ENCODE measurements at regions not wholly inside any gene's neighbourhood (a gene's known extent, or its start where the extent isn't known, plus 50 kb on each side); places are given as distances from the start of the nearest gene placed in this dataset.
"Not testable (repeated sequence)": the region's sequence is repeated elsewhere in the genome, so short reads cannot be mapped to it uniquely, and the experiment has no call there.

- DNase-seq: no peak
These were observed 352.5 kb upstream of the NUDT12 start for GRCh38 chr5:103915081-103915480.

- DNase-seq: no peak
These were observed 348.2 kb upstream of the NUDT12 start for GRCh38 chr5:103910786-103911185.

GRCh38 chr5:103910011-103910410, 347.4 kb upstream of the NUDT12 start:
- no peak for DNase-seq

GRCh38 chr5:103909391-103909790, 346.8 kb upstream of the NUDT12 start:
- DNase-seq: no peak

GRCh38 chr5:103908336-103909080, 345.9 kb upstream of the NUDT12 start:
- peak; percentile 45 for DNase-seq

DNA sequence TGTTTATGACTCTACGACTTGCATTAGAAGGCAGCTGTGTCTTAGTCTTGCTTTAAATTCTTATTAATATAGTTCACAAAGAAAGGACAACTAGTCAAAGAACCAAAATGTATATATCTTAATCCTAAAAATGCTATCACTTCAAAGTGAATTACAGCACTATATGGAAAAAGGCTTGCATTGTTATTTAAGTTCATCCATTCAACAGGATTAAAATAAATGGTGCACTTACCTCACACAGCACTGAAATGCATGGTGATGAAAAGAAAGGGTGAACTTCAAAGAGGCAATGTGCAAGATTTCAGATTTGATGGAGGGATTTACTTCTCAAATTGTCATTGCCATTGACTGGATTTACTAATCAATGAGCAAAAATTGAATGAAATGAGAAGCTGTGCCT, 344.4 kb upstream of the NUDT12 start:
- no peak for DNase-seq

GRCh38 chr5:103904651-103905050, 342.1 kb upstream of the NUDT12 start:
- DNase-seq: no peak

GRCh38 chr5:103902893-103903292, 340.3 kb upstream of the NUDT12 start:
- no peak for DNase-seq

DNA sequence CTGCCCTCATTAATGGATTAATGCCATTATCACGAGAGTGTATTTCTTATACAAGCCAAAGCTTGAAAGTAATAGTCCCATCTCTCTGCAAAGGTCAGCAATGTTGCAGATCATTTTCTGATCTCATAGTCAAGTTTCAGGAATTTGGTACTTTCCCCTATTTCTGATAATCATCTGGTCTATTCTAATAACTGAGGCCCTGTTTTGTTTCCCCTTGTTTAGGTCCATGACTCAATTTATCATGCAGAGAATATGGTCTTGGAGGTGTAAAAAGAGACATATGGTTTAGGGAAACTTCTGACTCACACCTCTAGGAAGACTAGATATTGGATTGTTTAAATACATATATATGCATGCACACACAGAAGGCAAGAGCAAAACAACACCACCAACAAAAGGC, 339.3 kb upstream of the NUDT12 start:
- DNase-seq: no peak

GRCh38 chr5:103896593-103896992, 334.0 kb upstream of the NUDT12 start:
- DNase-seq: no peak

- DNase-seq: no peak
These were observed 333.1 kb upstream of the NUDT12 start for GRCh38 chr5:103895738-103896137.

GRCh38 chr5:103894882-103895281, 332.3 kb upstream of the NUDT12 start:
- DNase-seq: no peak

DNA sequence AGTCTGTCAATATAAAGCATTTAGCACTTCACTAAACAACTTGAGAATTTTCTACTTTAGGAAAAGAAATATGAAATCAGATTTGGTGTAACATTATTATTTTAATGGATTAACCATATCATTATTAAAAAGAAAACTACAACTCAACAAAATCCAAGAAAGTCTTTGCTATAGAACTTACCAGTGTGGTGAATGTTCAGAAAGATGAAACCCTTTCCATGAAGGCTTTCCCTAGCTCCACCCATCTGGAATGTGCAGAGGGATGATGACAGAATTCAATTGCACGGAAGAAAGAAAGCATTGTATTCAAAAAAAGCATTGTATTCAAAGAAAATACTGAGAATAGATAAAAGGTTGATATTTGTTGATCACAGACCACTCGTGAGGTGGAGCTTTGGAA, 328.6 kb upstream of the NUDT12 start:
- no peak for DNase-seq

DNA sequence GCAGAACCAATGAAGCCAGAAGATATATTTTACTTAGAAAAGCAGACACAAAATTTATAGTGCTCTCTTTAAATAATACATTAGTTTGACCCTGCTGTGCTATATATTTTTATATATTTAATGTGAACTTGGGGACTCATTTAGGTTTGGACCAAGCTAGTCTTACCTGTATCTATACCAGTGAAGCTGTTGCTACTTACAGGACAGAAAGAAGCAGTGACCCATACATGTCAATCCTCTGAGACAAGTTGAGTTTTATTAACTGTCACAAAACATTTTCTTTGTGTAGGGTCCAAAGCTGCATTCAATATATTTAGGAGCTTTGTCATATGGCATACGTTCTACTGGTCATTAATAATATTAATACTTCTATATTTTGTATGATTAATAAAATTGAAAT, 327.7 kb upstream of the NUDT12 start:
- DNase-seq: no peak

GRCh38 chr5:103889500-103890209, 327.1 kb upstream of the NUDT12 start:
- DNase-seq: no peak

GRCh38 chr5:103886826-103887225, 324.2 kb upstream of the NUDT12 start:
- DNase-seq: no peak

GRCh38 chr5:103883143-103883542, 320.6 kb upstream of the NUDT12 start:
- DNase-seq: no peak

DNA sequence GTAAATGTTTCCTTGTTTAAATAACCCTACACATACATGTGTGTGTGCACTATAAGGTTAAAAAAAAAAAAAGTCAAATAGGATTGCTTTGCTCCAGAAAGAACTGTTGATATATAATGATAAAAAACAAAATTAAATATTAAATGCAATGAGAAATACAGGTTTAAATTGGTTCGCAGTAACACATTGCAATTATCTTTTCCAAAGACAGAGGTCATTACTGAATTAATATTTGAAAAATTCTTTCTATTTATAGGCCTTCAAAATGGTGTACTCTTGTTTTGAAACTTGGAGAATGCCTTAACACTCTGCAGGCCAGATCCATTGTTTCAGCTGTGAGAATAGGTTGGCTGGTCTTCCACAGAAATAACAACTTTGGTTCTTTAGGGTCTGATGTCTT, 319.0 kb upstream of the NUDT12 start:
- no peak for DNase-seq

DNA sequence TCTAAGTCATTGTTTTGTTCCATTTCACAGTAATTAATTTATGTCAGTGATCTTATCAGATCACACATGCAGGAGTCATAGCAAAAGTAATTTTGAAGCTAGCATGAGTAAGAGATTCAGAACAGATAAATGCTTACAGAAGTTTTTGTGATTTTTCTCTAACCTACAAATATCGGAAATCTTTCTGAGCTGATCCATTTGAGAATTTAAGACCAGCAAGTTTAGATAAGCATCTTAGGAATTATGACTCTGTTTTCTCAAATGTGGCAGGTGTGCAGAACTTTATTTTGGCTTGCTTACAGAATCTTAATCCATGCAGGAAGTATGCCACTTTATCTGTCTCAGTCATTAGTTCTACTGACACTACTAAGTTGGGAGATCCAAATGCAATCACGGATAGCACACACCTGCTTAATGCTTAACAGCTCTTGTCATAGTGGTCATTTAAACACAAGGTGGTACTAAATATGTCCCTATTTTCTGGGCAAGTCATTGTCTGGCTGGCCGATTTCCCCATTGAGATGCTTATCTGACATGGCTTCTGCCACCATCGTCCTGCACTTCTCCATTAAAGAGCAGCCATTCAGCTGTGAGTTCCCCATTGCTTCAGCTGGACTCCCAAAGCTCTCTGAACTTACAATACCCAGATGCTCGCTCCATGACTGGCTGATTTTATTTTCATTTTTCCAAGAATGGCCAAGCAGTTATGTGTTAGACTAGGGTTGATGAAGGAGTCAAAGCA, 305.4 kb upstream of the NUDT12 start:
- no peak for DNase-seq

GRCh38 chr5:103866169-103866568, 303.6 kb upstream of the NUDT12 start:
- DNase-seq: no peak

- no peak for DNase-seq
These were observed 299.8 kb upstream of the NUDT12 start for GRCh38 chr5:103862398-103862797.

- no peak for DNase-seq
These were observed 297.7 kb upstream of the NUDT12 start for GRCh38 chr5:103860327-103860726.

GRCh38 chr5:103858367-103858766, 295.8 kb upstream of the NUDT12 start:
- not testable (repeated sequence) for DNase-seq
